RWPE1 (cell line): ENCODE measurements at regions not wholly inside any gene's neighbourhood (a gene's known extent, or its start where the extent isn't known, plus 50 kb on each side); places are given as distances from the start of the nearest gene placed in this dataset.
A peak's percentile ranks its signal among the peaks of the same experiment; 100 is the strongest.

ENCODE experiments used
- CTCF ChIA-PET: fragments of 350-600 bp; sonication (Branson Sonifier 250); formaldehyde crosslinking; extraction: SDS; loops from one replicate; lab custom pipeline; 2021; lab: Yijun Ruan, JAX
- POLR2A ChIA-PET: fragments of 400-600 bp; formaldehyde crosslinking; extraction: SDS; loops from one replicate; lab custom pipeline; 2020; ENCODE audit warnings: antibody characterized with exemption; ENCODE audit not compliant: low non-redundant PET; lab: Yijun Ruan, JAX
- DNase-seq: peaks from one replicate; pipeline ENCODE4 v3.0.0; 2012; ENCODE audit warnings: low spot score
- H3K27ac ChIP-seq: fragments of 450-650 bp; 2 replicates; pipeline ENCODE4 v1.5.1; 2017
- CTCF ChIP-seq: fragments of 450-650 bp; conservative IDR thresholded peaks from 2 replicates; pipeline ENCODE4 v1.5.1; 2017; ENCODE audit warnings: low read depth, mild to moderate bottlenecking

GRCh38 chr7:130987092-130987491 is 253.1 kb upstream of the KLF14 start:
- no peak for TF ChIP-seq CTCF
- no peak for DNase-seq
- ChIA-PET CTCF (no interaction called here), POLR2A (no interaction called here)
- H3K27ac ChIP-seq = peak overlapping the region; percentile 2; the same call in 1 of the 2 replicates

- TF ChIP-seq CTCF = no peak
- no peak overlapping the region for H3K27ac ChIP-seq
- CTCF ChIA-PET = interaction anchor here (0.6 to 0.7 kb wide), 3 partner anchors 308 to 1836 kb away, joined by 3 to 4 read pairs (median 3); no protein-coding TSS in a partner anchor
- DNase-seq = no peak
- POLR2A ChIA-PET = no interaction called here
These were observed 254.4 kb upstream of the KLF14 start for GRCh38 chr7:130988443-130988842.

GRCh38 chr7:130989101-130989795 is 255.2 kb upstream of the KLF14 start:
- ChIA-PET POLR2A (no interaction called here), CTCF (interaction anchor here (0.6 kb wide), 1 partner anchor 307 kb away, joined by 4 read pairs; no protein-coding TSS in a partner anchor)
- H3K27ac ChIP-seq = no peak overlapping the region
- no peak for DNase-seq
- no peak for TF ChIP-seq CTCF

- no peak for DNase-seq
- POLR2A ChIA-PET = no interaction called here
- no peak overlapping the region for H3K27ac ChIP-seq
- CTCF ChIA-PET = no interaction called here
- TF ChIP-seq CTCF = no peak
These were observed 256.3 kb upstream of the KLF14 start for GRCh38 chr7:130990178-130990832.

GRCh38 chr7:130993671-130994365 is 259.8 kb upstream of the KLF14 start:
- no peak for DNase-seq
- POLR2A ChIA-PET = no interaction called here
- CTCF ChIA-PET = no interaction called here
- H3K27ac ChIP-seq = peak overlapping the region; percentile 2; the same call in 1 of the 2 replicates
- TF ChIP-seq CTCF = no peak

GRCh38 chr7:130994378-130995115 is 260.5 kb upstream of the KLF14 start:
- H3K27ac ChIP-seq = peak overlapping the region; percentile 2; the same call in 1 of the 2 replicates
- ChIA-PET POLR2A (no interaction called here), CTCF (interaction anchor here (0.6 kb wide), 1 partner anchor 48 kb away, joined by 4 read pairs; no protein-coding TSS in a partner anchor)
- DNase-seq = no peak
- no peak for TF ChIP-seq CTCF
